ACC112 (cell line): ENCODE measurements at regions not wholly inside any gene's neighbourhood (a gene's known extent, or its start where the extent isn't known, plus 50 kb on each side); places are given as distances from the start of the nearest gene placed in this dataset.

Source experiments
- H2AFZ ChIP-seq: fragments of 200-600 bp; sonication (generic); one replicate; pipeline ENCODE4 v1.6.0; 2017; ENCODE audit warnings: antibody characterized with exemption, low read length; ENCODE audit not compliant: unreplicated experiment
- H3K27ac ChIP-seq: fragments of 200-600 bp; sonication (generic); 2 replicates; pipeline ENCODE4 v1.5.1; 2014; ENCODE audit warnings: low read depth, mild to moderate bottlenecking, antibody characterized with exemption, low read length, moderate library complexity
- H3K27me3 ChIP-seq: fragments of 200-600 bp; sonication (generic); 2 replicates; pipeline ENCODE4 v1.6.1; 2014; ENCODE audit warnings: mild to moderate bottlenecking, antibody characterized with exemption, low read length, moderate library complexity, mixed read lengths; ENCODE audit not compliant: insufficient read depth
- H3K36me3 ChIP-seq: fragments of 200-600 bp; sonication (generic); 2 replicates; pipeline ENCODE4 v1.6.1; 2016; ENCODE audit warnings: mild to moderate bottlenecking, antibody characterized with exemption, low read length, moderate library complexity, mixed read lengths; ENCODE audit not compliant: insufficient read depth
- H3K4me1 ChIP-seq: fragments of 200-600 bp; sonication (generic); one replicate; pipeline ENCODE4 v1.6.1; 2016; ENCODE audit warnings: low read length, mixed read lengths; ENCODE audit not compliant: insufficient read depth, unreplicated experiment, control insufficient read depth
- H3K4me3 ChIP-seq: fragments of 200-600 bp; sonication (generic); 2 replicates; pipeline ENCODE4 v1.5.1; 2014; ENCODE audit warnings: mild to moderate bottlenecking, low read depth, low read length
- H3K79me2 ChIP-seq: fragments of 200-600 bp; sonication (generic); one replicate; pipeline ENCODE4 v1.6.0; 2016; ENCODE audit warnings: low read length; ENCODE audit not compliant: control insufficient read depth, unreplicated experiment, insufficient read depth

DNA sequence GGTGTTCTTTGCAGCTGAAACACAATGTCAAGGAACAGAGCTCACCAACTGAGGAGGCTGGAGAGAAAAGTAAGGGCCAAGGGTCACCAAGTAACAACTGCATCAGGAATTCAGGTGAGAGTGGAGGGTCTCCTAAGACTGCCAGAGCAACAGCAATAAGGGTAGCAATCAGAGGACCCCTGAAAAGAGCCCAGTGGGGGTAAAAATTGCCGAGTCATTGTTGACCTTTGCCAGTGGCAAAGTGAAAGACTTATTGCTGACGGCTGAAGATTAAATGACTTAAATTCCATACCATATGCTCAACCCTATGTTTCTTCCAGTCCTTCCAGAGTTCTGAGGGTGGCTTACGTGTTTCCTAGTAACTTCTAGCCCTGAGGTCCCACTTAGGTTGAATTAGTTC, 51.9 kb upstream of the ARHGAP42 start:
- Histone ChIP-seq H3K27ac (no peak overlapping the region), H3K4me1 (peaks cover 10% of the 10 kb centered on the region), H2AFZ (no peak overlapping the region), H3K36me3 (no peaks in the 10 kb centered on the region), H3K27me3 (no peaks in the 10 kb centered on the region), H3K79me2 (no peaks in the 10 kb centered on the region), H3K4me3 (no peak overlapping the region)

DNA sequence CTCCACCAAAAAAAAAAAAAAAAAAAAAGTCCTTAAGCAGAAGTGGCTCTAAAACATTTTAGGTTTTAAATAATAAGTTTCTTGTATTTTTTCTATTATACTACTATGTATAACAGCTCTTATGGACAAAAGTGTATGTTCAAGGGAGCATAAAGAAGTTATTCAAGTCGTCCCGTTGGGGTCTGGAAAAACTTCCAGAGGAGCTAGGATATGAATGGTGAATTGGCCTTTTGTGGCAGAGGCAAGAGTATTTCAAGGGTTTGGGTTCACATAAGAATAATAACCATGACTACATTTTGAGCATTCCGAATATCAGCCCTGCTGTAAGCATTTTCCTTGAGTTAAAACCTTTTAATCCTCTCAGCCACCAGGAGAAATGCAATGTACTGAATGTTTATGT, 50.6 kb upstream of the ARHGAP42 start:
- no peak overlapping the region for H2AFZ ChIP-seq
- no peaks in the 10 kb centered on the region for H3K79me2 ChIP-seq
- no peaks in the 10 kb centered on the region for H3K27me3 ChIP-seq
- no peak overlapping the region for H3K27ac ChIP-seq
- no peak overlapping the region for H3K4me3 ChIP-seq
- H3K4me1 ChIP-seq: peaks cover 10% of the 10 kb centered on the region
- H3K36me3 ChIP-seq: no peaks in the 10 kb centered on the region
